GM21717 (cell line): ENCODE measurements at regions not wholly inside any gene's neighbourhood (a gene's known extent, or its start where the extent isn't known, plus 50 kb on each side); places are given as distances from the start of the nearest gene placed in this dataset.
"Not testable (repeated sequence)": the region's sequence is repeated elsewhere in the genome, so short reads cannot be mapped to it uniquely, and the experiment has no call there.

Experiments
- ATAC-seq: cut with Tn5 transposase; IDR thresholded peaks from one replicate; pipeline ENCODE4 v1.9.1; 2021; ENCODE audit warnings: mild to moderate bottlenecking, moderate library complexity; ENCODE audit not compliant: unreplicated experiment

DNA sequence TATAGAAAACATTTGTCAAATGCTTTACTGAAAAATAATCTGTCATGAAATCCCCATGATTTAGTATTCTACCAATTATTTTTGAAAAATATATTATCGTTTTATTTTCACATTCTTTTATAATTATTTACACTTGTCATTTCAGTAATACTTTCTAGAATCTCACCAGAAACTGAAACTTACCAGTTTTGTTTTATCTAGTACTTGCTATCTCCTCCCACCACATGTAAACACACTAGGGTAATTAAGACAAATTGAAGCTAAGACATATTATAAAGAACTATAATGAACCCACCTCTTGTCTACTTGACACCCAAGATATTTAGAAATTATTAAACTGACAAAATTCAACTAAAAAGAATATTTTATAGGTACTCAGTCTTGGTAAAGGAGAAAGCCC, 51.5 kb upstream of the GRM3 start:
- ATAC-seq = no peak

DNA sequence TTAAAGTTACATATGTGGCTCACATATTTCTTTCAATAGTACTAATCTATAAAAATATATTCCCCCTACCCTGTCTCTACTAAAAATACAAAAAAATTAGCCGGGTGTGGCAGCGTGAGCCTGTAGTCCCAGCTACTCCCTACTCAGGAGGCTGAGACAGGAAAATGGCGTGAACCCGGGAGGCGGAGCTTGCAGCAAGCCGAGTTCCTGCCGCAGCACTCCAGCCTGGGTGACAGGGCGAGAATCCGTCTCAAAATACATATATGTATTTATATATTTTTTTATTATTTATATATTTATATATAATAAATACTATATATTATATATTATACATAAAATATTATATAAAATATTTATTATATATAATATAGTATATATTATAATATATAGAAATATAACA, 69.7 kb upstream of the GRM3 start:
- ATAC-seq = no peak

DNA sequence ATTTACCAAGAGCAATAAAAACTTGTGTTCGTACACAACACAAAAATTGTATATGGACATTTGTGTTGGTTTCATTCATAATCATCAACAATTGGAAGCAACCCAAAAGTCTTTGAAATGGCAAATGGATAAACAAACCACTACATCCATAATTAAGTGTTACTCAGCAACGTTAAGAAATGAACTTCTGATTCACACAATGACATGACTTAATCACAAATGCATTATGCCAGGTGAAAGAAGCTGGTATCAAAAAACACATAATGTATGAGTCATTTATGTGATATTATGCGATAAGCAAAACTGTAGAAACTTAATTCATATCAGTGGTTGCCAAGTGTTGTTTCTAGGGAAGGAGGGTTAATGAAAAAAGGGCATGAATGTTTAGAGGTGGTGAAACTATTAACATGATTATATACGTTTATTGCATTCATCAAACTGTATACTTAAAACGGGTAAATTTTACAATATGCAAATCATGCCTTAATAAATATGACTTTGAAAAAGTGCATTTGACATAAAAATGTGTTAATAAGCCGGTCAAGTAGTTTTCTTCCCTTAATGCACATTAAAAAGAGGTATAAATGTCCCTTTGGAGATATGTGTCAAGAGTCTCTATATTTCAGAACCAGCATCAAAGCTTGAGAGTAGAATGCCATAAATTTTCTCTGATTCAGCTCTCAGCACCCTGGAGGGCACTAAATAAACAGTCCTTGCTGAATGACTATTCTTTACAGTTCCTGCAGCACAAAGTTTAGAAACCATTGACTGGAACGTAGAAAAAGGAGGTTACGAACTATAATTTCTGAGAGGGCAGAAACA, 84.8 kb upstream of the GRM3 start:
- no peak for ATAC-seq

DNA sequence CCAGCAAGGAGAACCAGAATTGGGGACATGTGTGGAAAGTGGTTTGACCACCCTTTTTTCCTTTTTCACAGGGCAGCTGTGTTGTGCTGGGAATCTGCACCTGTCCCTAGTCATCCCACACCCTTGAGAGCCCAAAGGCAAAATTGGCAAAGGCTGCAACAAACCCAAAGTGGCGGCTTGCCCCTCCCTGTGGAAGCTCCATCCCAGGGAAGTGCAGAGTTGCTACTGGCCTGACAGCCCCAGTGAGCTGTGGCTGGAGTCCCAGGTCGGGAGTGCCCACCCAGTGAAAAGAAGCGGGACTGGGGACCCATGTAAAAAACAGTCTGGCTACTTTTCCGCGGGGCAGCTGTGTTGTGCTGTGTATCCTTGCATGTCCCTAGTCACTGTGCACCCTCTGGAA, 109.1 kb upstream of the GRM3 start:
- no peak for ATAC-seq

DNA sequence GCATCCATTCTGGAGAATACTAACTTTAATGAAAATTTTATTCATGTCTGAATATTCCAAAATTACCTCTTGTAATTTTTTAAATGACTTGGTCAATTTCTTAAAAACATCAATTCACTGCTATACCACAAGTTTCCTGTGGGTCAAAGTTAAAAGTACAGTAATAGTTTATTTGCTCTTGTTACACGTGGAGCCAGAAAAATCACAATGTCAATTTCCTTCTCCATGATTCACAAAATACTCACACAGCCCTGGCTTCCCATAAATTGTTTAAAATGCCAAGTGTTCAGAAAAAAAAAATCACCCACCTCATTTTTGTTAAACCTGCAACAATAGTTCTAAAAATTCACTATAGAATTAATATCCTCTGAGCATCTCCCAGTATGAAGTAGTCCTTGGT, 139.5 kb upstream of the GRM3 start:
- no peak for ATAC-seq

DNA sequence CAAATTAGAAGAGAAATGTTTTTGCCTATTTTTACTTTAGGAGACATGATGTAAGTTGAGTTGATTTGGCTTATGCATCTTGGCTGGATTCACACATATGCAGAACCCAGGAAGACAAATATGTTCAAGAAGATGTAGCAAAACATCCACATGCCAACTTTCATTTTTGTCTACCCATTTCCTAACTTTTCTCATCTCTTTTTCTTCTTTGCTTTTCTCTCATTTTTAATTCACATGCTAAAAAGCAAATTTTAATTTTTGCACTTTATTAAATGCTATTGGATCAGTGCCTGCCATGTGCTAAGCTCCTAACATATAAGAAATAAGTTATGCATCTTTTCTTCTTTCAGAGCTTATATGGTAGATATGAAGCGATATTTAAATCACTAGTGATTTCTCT, 143.7 kb upstream of the GRM3 start:
- ATAC-seq = no peak

DNA sequence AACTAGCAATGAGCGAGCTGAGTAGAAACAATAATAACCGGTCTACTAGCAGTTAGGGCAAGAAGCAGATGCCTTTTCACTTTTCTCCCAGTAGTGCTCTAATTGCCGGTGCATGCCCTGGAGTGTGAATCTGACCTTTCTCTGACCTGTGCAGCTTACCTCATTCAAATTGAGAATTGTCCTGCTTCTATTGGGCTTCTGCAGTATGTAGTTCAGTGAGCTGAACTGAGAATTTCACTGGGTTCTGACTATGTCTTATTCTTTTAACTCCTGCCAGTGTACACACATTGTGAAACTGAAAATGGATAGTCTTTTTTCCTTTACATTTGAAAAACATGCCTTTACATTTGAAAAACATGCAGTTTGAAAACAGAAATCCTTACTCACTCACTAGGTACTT, 157.9 kb upstream of the GRM3 start:
- ATAC-seq = no peak

DNA sequence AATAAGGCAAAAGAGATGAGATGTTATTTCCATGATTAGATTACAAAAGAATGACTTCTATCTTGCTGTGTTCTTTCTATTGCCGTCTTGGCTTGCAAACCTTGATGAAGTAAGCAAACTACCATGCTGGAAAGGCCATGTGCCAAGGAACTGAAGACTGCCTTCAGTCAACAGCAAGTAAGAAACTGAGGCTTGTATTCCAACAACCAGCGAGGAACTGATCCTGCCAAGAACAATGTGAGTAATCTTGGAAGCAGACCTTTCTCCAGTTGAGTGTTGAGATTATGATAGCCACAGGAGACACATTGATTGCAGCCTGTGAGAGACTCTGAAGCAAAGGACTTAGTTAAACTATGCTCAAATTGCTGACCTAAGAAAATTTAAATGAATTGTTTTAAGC, 164.6 kb upstream of the GRM3 start:
- ATAC-seq = no peak

DNA sequence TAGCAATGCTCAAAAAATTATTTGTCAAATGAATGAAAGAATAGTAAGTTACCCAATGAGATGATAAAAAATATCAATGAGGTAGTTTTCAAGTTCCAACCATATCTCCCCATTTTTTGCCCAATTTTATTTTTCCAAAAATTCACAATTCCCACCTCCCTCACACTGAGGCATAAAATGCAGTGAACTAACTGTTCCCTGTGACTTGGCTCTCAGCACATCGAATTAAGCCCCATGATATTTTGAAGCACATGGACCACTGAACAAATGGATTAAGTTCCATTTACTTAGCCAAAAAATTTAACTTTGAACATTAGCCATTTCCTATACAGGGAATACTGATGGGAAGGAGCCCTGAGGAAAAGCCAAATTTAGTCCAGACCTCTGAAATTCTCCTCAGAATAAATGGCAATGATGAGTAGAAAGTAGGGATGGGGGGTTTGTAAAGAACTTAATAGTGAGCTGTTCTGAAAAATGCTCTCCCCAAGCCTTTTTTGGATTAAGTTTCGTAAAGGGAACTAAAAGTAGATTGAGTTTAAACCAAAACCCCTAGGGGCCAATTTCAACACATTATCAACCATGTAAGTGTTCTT, 166.3 kb upstream of the GRM3 start:
- ATAC-seq = no peak

DNA sequence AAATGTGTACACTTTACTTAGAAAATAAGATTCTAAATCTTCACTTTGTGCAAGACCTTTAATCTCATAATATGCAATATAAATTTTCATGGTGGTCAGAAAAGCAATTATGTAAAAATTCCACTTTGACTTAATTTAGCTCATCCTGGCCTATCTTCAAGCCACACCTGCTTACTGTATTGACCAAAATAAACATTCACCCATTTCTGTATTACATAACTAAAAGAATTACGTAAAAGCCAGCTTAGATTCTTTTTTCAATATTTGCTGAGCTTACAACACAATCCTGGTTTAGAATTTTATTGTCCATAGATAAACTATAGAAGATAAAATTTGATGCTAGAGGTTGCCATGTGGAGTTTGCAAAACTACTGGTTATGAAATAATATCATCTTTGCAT, 172.9 kb upstream of the GRM3 start:
- ATAC-seq = no peak

DNA sequence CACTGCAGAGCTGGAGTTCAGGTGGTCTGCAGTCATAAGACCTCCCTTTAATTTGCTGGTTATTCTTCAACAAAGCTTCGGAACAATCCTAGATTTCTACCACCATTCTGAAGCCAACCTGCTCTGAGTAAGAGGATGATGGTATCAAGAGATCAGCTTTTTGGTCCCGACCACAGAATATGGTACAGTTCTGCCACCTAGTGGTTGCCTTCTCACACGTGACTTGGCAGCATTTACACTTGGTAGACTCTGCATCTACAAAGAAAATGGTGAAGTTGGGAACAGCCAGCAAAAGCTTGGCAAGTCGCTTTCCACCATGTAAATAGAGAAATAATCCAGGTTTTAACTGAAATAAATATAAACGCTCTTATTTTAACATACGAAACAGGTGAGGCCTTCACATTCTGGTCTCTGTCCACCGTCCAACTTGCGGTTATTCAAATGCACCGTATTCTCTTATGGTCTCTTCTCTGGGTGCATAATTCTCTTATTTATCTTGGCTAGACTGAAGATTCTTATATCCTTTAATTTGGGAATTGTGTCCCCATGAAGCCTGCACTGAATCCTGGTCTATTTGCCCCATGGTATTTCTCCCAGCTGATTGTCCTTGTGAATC, 173.9 kb upstream of the GRM3 start:
- ATAC-seq = peak; percentile 98

DNA sequence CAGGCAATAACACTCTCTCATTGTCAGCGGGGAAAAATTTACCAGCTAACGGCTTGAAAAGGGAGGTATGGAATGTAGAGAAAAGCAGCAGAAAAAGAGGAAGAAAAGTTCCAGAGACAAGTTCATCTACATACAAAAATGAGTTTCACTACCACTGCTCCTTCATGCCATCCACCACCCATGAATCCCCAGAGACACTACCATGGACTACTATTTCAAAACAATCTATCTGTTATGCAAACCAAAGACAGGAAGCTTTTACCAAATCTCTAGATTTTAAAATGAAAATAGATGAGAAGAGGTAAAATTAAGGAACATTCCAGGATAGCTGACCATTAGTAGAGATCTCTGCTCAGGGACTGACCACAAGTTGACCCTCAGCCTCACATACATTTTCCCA, 189.0 kb upstream of the GRM3 start:
- no peak for ATAC-seq

DNA sequence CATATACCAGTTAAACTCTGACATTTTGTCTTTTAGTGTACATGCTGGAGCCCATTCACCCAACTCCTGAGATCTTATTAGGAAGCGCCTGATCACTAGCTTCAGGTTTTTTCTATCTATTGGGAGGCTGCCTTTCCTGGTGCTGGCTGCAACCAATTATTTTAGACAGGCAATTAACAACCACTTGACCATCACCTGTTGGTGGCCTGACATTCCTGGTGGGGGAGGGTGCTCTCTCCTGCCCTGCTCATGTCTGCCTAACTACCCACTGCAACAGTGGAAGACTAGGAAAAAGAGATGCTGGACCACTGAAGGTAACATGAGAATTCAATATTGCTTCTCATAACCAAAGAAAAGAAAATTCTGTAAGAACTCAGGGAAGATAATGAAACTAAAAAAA, 190.3 kb upstream of the GRM3 start:
- ATAC-seq = no peak

DNA sequence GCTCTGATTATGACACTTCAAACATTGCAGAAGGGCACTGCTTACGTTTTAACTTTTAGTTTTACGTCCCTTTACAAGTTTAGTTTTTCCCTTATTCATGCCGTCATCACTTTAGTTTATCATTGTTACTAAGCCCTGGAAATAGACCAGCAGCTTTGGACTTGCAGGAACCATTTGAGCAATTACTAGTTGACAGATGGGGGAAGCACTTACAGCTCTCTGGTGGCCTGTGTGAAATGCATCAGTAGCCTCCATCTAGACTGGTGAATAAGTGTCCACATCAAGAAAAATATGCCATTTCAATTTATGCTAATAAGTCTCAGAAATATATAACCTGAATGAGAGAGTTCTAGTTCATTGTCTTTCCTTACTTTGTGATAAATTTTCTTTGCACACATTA, 194.9 kb upstream of the GRM3 start:
- ATAC-seq = no peak

DNA sequence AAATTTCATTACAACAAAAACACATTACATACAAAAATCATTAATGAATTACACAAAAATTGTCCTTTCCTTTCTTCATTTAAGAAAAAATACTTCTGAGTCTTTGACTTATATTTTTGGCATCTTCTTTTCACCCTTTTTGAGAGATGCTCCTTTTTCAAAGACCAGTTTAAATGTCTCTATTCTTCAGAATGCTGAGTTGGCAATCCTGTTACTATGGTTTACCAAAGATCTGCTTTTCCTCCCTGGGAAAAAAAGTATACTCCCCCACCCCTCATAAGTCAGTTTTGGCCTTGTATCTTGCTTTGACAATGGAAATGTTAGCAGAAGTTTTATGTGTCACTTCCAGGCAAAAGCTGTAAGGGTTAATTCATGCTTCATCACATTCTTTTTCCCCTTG, 198.4 kb upstream of the GRM3 start:
- ATAC-seq = no peak

DNA sequence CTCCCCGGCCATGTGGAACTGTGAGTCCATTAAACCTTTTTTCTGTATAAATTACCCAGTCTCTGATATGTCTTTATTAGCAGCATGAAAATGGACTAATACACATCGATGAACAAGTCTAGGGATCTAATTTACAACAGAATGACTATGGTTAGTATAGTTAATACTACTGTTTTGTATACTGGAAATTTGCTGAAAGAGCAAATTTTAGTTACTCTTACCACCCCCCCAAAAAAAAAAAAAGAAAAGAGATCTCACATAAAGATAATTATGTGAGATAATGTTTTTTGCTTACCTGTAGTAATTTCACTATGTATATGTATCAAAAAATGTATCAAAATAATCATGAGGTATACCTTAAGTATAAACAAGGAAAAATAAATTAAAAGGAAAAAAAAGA, 199.5 kb upstream of the GRM3 start:
- no peak for ATAC-seq

DNA sequence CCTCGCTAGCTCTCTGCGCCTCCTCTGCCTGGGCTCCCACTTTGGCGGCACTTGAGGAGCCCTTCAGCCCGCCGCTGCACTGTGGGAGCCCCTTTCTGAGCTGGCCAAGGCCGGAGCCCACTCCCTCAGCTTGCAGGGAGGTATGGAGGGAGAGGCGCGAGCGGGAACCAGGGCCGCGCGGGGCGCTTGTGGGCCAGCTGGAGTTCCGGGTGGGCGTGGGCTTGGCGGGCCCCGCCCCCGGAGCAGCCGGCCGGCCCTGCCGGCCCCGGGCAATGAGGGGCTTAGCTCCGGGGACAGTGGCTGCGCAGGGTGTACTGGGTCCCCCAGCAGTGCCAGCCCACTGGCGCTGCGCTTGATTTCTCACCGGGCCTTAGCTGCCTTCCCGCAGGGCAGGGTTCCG, 203.3 kb upstream of the GRM3 start:
- ATAC-seq = not testable (repeated sequence)

DNA sequence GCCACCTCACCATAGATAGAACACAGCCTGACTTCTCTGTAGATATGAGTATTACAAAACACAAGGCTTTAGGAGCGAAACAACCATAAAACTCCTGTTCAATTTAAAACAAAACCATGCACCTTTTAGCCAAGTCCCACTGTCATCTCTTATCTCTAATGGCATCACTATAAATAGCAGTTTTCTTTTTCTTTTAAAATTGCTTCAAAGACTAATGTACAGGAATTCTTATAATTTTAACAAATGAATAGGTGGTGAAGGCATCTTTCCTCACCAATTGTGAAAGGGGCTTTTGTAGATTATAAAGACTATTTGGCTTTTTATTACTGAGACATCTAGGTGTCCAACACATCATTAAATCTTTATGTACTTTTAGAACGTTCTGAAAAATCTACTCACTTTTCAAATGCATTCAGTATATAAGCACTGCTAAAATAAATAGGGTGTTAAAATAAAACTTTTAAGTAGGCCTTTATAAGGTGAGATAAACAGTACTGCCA, 205.7 kb upstream of the GRM3 start:
- no peak for ATAC-seq

DNA sequence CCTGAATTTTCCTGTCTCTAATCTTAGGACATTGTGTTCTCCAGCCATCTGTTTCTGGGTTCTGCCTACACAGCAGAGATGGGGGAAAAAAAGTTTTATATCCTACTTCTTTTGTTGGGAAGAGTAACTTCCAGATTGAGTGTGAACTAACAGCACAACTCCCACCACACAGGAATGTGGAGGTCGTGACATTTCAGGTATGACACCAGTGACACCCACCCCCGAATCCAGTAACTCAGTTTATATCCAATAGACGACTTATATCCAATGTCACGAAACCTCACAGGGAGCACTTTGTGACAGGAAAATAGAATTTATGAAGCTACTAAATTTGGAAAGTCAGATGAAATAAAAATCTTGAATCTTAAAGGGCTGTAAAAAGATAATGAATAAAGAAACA, 211.9 kb upstream of the GRM3 start:
- no peak for ATAC-seq

DNA sequence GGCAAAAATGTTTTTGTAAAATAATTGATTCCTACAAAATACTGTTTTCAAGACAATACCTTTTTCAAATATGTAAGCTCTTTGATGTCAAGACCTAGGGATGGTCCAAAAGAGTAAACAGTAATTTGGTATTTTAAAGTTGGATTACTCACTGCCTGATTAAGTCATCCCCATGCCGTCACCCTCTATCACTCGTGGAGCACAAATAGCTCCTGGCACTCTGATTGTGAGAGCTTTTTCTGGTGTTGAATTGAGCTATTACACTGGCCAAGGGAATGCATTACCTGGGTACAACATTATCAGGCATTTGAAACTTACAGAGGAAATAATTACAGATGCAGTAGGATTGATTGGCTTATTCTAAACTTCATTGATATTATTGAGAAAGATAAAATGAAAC, 231.9 kb upstream of the GRM3 start:
- ATAC-seq = no peak

DNA sequence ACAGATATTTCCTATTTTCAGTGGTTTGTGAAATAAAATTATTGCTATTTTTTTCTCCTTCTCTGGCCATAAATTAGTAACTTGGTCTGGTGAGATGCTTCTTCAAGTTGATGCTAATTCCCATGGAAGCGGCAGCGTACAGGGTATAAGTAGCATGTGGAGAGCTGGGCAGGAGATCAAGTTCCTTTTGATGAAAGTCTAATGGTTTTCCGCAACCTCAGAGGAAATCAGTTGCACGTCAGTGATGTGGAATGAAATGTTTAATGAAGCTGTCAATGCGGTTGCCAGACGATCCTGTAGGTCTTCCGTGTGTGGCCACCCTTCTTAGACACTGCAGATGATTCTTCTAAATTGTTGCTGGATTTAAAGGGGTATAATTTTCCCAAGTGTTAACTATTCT, 236.4 kb upstream of the GRM3 start:
- ATAC-seq = no peak

DNA sequence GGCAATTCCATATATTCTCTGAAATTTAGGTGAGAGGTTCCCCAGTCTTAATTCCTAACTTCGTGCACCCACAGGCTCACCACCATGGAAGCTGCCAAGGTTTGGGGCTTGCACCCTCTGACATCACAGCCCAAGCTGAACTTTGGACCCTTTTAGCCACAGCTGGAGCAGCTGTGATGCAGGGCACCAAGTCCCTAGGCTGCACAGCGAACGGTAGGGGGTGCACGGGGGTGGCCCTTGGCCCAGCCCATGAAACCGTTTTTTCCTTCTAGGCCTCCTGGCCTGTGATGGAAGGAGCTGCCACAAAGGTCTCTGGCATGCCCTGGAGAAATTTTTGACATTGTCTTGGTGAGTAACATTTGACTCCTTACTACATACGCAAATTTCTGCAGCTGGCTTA, 251.9 kb upstream of the GRM3 start:
- ATAC-seq = no peak
